SK-N-SH (cell line): ENCODE measurements at regions not wholly inside any gene's neighbourhood (a gene's known extent, or its start where the extent isn't known, plus 50 kb on each side); places are given as distances from the start of the nearest gene placed in this dataset.

ENCODE experiments used
- CTCF ChIA-PET: fragments of 300-600, 350-600 bp; formaldehyde crosslinking; extraction: SDS; loops from one replicate; lab custom pipeline; 2021; lab: Yijun Ruan, JAX
- POLR2A ChIA-PET: fragments of 350-600 bp; sonication (Branson Sonifier 250); formaldehyde crosslinking; extraction: SDS; loops from one replicate; lab custom pipeline; 2020; ENCODE audit warnings: antibody characterized with exemption, inconsistent platforms; lab: Yijun Ruan, JAX
- DNase-seq: peaks from one replicate; pipeline ENCODE4 v3.0.0; 2012
- H2AFZ ChIP-seq: fragments of 200-600 bp; sonication (generic); 2 replicates; pipeline ENCODE4 v1.8.1; 2016; ENCODE audit warnings: antibody characterized with exemption, mild to moderate bottlenecking, low read depth
- H3F3A ChIP-seq: fragments of 200-600 bp; sonication (generic); replicated peaks from 2 replicates; pipeline ENCODE3; 2016; ENCODE audit warnings: antibody characterized with exemption, mild to moderate bottlenecking; ENCODE audit not compliant: insufficient read depth
- H3K27ac ChIP-seq, 2 experiments: fragments of 200-500 bp in 1 of 2; fragments of 200-600 bp in 1 of 2; sonication (Bioruptor generic) in 1 of 2; sonication (generic), shearing (Covaris generic) in 1 of 2; 2 replicates each; pipeline versions ENCODE4 v1.5.1 to v1.6.1; 2014 to 2016; ENCODE audit warnings: low read depth in 2 of 2, inconsistent platforms in 1 of 2, low read length in 1 of 2, mild to moderate bottlenecking in 1 of 2, mixed read lengths in 1 of 2
- H3K27me3 ChIP-seq: fragments of 200-600 bp; sonication (generic), shearing (Covaris generic); 2 replicates; pipeline ENCODE4 v1.6.1; 2016; ENCODE audit warnings: mixed run types; ENCODE audit not compliant: insufficient read depth
- H3K36me3 ChIP-seq, 2 experiments: fragments of 200-500 bp in 1 of 2; fragments of 200-600 bp in 1 of 2; sonication (Bioruptor generic) in 1 of 2; sonication (generic) in 1 of 2; replicated peaks in 1 of 2; 2 replicates each; pipeline versions ENCODE3 to v1.5.1; 2014 to 2016; ENCODE audit warnings: low read length in 1 of 2, mild to moderate bottlenecking in 1 of 2; ENCODE audit not compliant: insufficient read depth in 2 of 2, control insufficient read depth in 1 of 2
- H3K4me1 ChIP-seq, 2 experiments: fragments of 200-500 bp in 1 of 2; fragments of 200-600 bp in 1 of 2; sonication (Bioruptor generic) in 1 of 2; sonication (generic), shearing (Covaris generic) in 1 of 2; 2 replicates each; pipeline versions ENCODE4 v1.5.1 to v1.6.1; 2014 to 2016; ENCODE audit warnings: low read depth in 1 of 2, low read length in 1 of 2, mixed run types in 1 of 2; ENCODE audit not compliant: insufficient read depth in 2 of 2, control insufficient read depth in 1 of 2
- H3K4me2 ChIP-seq: fragments of 200-600 bp; sonication (generic), shearing (Covaris generic); 2 replicates; pipeline ENCODE4 v1.6.1; 2017; ENCODE audit warnings: mixed run types
- H3K4me3 ChIP-seq, 2 experiments: fragments of 200-500 bp in 1 of 2; fragments of 200-600 bp in 1 of 2; sonication (Bioruptor generic) in 1 of 2; sonication (generic), shearing (Covaris generic) in 1 of 2; 2 replicates each; pipeline versions ENCODE4 v1.5.1 to v1.8.1; 2014 to 2016; ENCODE audit warnings: low read depth in 2 of 2, inconsistent platforms in 1 of 2, low read length in 1 of 2, mild to moderate bottlenecking in 1 of 2, mixed read lengths in 1 of 2, moderate library complexity in 1 of 2
- H3K79me2 ChIP-seq: fragments of 200-600 bp; sonication (generic); 2 replicates; pipeline ENCODE4 v1.8.1; 2017; ENCODE audit warnings: mild to moderate bottlenecking; ENCODE audit not compliant: insufficient read depth
- H3K9ac ChIP-seq: fragments of 200-600 bp; sonication (generic); 2 replicates; pipeline ENCODE4 v1.6.1; 2017; ENCODE audit warnings: mixed run types
- H3K9me2 ChIP-seq: fragments of 200-600 bp; sonication (generic); 2 replicates; pipeline ENCODE4 v1.6.1; 2017; ENCODE audit warnings: mixed run types
- H3K9me3 ChIP-seq: fragments of 200-600 bp; sonication (generic); 2 replicates; pipeline ENCODE4 v1.6.1; 2017; ENCODE audit warnings: mixed run types, mild to moderate bottlenecking, moderate library complexity
- H4K20me1 ChIP-seq: fragments of 200-600 bp; sonication (generic); 2 replicates; pipeline ENCODE4 v1.6.1; 2017; ENCODE audit warnings: mild to moderate bottlenecking, mixed run types; ENCODE audit not compliant: insufficient read depth
- ELF1 ChIP-seq: IDR thresholded peaks from 2 replicates; pipeline ENCODE4 v1.4.0; 2012
- EZH2phosphoT487 ChIP-seq: fragments of 200-600 bp; sonication (generic); IDR thresholded peaks from 2 replicates; pipeline ENCODE4 v1.6.1; 2017; ENCODE audit warnings: low read depth, mixed run types, mild to moderate bottlenecking, antibody characterized with exemption, moderate library complexity, borderline replicate concordance
- FOSL2 ChIP-seq: IDR thresholded peaks from 2 replicates; pipeline ENCODE4 v1.4.0; 2012; ENCODE audit warnings: low read depth, mild to moderate bottlenecking, moderate library complexity, borderline replicate concordance
- GABPA ChIP-seq: IDR thresholded peaks from 2 replicates; pipeline ENCODE4 v1.4.0; 2012; ENCODE audit warnings: low read depth, mild to moderate bottlenecking
- MXI1 ChIP-seq: IDR thresholded peaks from 2 replicates; pipeline ENCODE4 v1.6.1; 2012; ENCODE audit warnings: mild to moderate bottlenecking, low read depth, low read length, improper control_type of control experiment
- NFIC ChIP-seq: IDR thresholded peaks from 2 replicates; pipeline ENCODE4 v1.4.0; 2012; ENCODE audit warnings: borderline replicate concordance
- POLR2AphosphoS5 ChIP-seq: IDR thresholded peaks from 2 replicates; pipeline ENCODE4 v1.6.1; 2012; ENCODE audit warnings: low read depth, low read length
- RCOR1 ChIP-seq: fragments of 150-350 bp; IDR thresholded peaks from 2 replicates; pipeline ENCODE4 v1.6.1; 2017; ENCODE audit warnings: antibody characterized with exemption, low read length
- RXRA ChIP-seq: IDR thresholded peaks from 2 replicates; pipeline ENCODE4 v1.4.0; 2012; ENCODE audit warnings: low read depth, mild to moderate bottlenecking, borderline replicate concordance
- TCF12 ChIP-seq: IDR thresholded peaks from 2 replicates; pipeline ENCODE4 v1.4.0; 2012
- YY1 ChIP-seq: IDR thresholded peaks from 2 replicates; pipeline ENCODE4 v1.4.0; 2012; ENCODE audit warnings: low read depth, mild to moderate bottlenecking
- ZBTB33 ChIP-seq: IDR thresholded peaks from 2 replicates; pipeline ENCODE4 v1.4.0; 2012; ENCODE audit warnings: low read depth, borderline replicate concordance
- WGBS: methylation state at CpG from one replicate; pipeline ENCODE4 v1.1.6; 2017; ENCODE audit warnings: low lambda C conversion rate; 5-methylcytosine and 5-hydroxymethylcytosine counted together
- TF ChIP-seq, protein P1 (sequence below): IDR thresholded peaks from 2 replicates; pipeline ENCODE4 v1.6.1; 2012; ENCODE audit warnings: mild to moderate bottlenecking, low read depth, low read length, moderate library complexity
- TF ChIP-seq, protein P2 (sequence below): IDR thresholded peaks from 2 replicates; pipeline ENCODE4 v1.4.0; 2012; ENCODE audit warnings: low read depth, borderline replicate concordance
- TF ChIP-seq, protein P3 (sequence below): IDR thresholded peaks from 2 replicates; pipeline ENCODE4; 2012

DNA sequence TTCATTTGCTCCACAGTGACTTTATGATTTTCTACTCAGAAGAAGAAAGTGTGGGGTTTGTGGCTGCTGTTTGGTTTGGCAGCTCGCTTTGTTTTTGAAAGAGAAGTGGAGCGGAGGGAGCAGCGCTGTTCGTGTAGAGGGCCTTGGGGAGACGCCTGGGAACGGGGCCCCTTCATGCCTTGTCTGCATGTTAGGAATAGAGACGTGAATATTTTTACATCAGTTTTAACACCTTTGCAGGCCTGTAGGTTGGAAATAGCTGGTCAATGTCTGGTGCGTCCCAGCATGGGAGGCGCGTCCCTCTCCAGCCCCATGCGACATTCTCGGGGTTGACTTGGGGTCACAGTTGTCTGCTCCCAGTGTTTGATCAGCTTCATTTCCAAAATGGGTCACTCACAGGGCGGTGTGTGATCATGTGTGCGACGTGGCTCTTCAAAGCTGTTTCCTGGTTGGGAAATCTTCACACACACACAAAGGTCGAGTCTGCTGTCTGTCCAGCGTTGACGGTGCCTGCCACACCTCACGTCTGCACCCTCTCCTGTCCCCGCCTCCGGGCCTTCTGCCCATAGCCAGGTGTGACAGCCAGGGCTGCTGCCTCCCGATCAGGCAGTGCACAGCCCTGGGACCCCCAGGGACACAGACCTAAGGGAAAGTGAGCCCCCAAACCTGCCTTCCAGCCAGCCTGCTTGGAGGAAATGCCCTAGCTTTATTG lies 149.2 kb downstream of the PSMG1 start:
- WGBS, result 89% methylated on average over 22 of the region's 22 CpGs
- TF ChIP-seq, protein P1, sequence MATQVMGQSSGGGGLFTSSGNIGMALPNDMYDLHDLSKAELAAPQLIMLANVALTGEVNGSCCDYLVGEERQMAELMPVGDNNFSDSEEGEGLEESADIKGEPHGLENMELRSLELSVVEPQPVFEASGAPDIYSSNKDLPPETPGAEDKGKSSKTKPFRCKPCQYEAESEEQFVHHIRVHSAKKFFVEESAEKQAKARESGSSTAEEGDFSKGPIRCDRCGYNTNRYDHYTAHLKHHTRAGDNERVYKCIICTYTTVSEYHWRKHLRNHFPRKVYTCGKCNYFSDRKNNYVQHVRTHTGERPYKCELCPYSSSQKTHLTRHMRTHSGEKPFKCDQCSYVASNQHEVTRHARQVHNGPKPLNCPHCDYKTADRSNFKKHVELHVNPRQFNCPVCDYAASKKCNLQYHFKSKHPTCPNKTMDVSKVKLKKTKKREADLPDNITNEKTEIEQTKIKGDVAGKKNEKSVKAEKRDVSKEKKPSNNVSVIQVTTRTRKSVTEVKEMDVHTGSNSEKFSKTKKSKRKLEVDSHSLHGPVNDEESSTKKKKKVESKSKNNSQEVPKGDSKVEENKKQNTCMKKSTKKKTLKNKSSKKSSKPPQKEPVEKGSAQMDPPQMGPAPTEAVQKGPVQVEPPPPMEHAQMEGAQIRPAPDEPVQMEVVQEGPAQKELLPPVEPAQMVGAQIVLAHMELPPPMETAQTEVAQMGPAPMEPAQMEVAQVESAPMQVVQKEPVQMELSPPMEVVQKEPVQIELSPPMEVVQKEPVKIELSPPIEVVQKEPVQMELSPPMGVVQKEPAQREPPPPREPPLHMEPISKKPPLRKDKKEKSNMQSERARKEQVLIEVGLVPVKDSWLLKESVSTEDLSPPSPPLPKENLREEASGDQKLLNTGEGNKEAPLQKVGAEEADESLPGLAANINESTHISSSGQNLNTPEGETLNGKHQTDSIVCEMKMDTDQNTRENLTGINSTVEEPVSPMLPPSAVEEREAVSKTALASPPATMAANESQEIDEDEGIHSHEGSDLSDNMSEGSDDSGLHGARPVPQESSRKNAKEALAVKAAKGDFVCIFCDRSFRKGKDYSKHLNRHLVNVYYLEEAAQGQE, result no peak
- no peak for TF ChIP-seq NFIC
- TF ChIP-seq MXI1, result no peak
- no peak for TF ChIP-seq RXRA
- TF ChIP-seq, protein P2, sequence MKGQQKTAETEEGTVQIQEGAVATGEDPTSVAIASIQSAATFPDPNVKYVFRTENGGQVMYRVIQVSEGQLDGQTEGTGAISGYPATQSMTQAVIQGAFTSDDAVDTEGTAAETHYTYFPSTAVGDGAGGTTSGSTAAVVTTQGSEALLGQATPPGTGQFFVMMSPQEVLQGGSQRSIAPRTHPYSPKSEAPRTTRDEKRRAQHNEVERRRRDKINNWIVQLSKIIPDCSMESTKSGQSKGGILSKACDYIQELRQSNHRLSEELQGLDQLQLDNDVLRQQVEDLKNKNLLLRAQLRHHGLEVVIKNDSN, result no peak
- no peak for TF ChIP-seq EZH2phosphoT487
- no peak for TF ChIP-seq GABPA
- TF ChIP-seq, protein P3, sequence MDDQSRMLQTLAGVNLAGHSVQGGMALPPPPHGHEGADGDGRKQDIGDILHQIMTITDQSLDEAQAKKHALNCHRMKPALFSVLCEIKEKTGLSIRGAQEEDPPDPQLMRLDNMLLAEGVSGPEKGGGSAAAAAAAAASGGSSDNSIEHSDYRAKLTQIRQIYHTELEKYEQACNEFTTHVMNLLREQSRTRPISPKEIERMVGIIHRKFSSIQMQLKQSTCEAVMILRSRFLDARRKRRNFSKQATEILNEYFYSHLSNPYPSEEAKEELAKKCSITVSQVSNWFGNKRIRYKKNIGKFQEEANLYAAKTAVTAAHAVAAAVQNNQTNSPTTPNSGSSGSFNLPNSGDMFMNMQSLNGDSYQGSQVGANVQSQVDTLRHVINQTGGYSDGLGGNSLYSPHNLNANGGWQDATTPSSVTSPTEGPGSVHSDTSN, result no peak
- no peak for TF ChIP-seq ELF1
- TF ChIP-seq ZBTB33, result no peak
- no peak for TF ChIP-seq FOSL2
- no peak for TF ChIP-seq POLR2AphosphoS5
- TF ChIP-seq TCF12, result no peak
- no peak for TF ChIP-seq RCOR1
- no peak for TF ChIP-seq YY1
- Histone ChIP-seq H3K27me3 (no peaks in the 10 kb centered on the region), H4K20me1 (no peaks in the 10 kb centered on the region), H3K79me2 (no peaks in the 10 kb centered on the region), H3K9ac (no peak overlapping the region), H3K27ac (no peak overlapping the region), H3K9me3 (no peaks in the 10 kb centered on the region), H3K4me3 (no peak overlapping the region), H3F3A (peaks cover 6% of the 10 kb centered on the region), H3K4me2 (no peak overlapping the region), H3K36me3 (no peaks in the 10 kb centered on the region), H3K4me1 (peaks cover 0 to 24% of the 10 kb centered on the region in 2 experiments; a peak in 2 of 4 replicates), H3K9me2 (no peaks in the 10 kb centered on the region), H2AFZ (no peak overlapping the region)
- ChIA-PET CTCF (interaction anchor here (1.0 to 1.2 kb wide), 3 partner anchors 79 to 300 kb away, joined by 3 read pairs; no protein-coding TSS in a partner anchor), POLR2A (no interaction called here)
- DNase-seq, result no peak
